ENCODE measurements at regions not wholly inside any gene's neighbourhood (a gene's known extent, or its start where the extent isn't known, plus 50 kb on each side); places are given as distances from the start of the nearest gene placed in this dataset.

GRCh38 chr15:95830281-95830680 lies 500.2 kb upstream of the NR2F2 start:
- no peak for DNase-seq (ENCODE audit: low spot score)

- no peak for DNase-seq (ENCODE audit: low spot score)
Observed at GRCh38 chr15:95832668-95833067, 497.8 kb upstream of the NR2F2 start.

GRCh38 chr15:95834028-95834804 lies 496.3 kb upstream of the NR2F2 start:
- no peak for DNase-seq (ENCODE audit: low spot score)

GRCh38 chr15:95836536-95836935 lies 494.0 kb upstream of the NR2F2 start:
- DNase-seq (ENCODE audit: low spot score) = no peak

- DNase-seq (ENCODE audit: low spot score) = no peak
Observed at GRCh38 chr15:95837341-95838004, 493.0 kb upstream of the NR2F2 start.

- peak; percentile 13 for DNase-seq (ENCODE audit: low spot score)
Observed at GRCh38 chr15:95839367-95839782, 491.1 kb upstream of the NR2F2 start.

GRCh38 chr15:95840004-95840403 lies 490.5 kb upstream of the NR2F2 start:
- no peak for DNase-seq (ENCODE audit: low spot score)

- no peak for DNase-seq (ENCODE audit: low spot score)
Observed at GRCh38 chr15:95840855-95841254, 489.6 kb upstream of the NR2F2 start.

GRCh38 chr15:95842576-95842975 lies 487.9 kb upstream of the NR2F2 start:
- no peak for DNase-seq (ENCODE audit: low spot score)

GRCh38 chr15:95843241-95843910 lies 487.1 kb upstream of the NR2F2 start:
- no peak for DNase-seq (ENCODE audit: low spot score)

GRCh38 chr15:95845862-95846515 lies 484.5 kb upstream of the NR2F2 start:
- no peak for DNase-seq (ENCODE audit: low spot score)

GRCh38 chr15:95848126-95848525 lies 482.4 kb upstream of the NR2F2 start:
- DNase-seq (ENCODE audit: low spot score) = no peak

GRCh38 chr15:95850837-95851236 lies 479.7 kb upstream of the NR2F2 start:
- no peak for DNase-seq (ENCODE audit: low spot score)

- no peak for DNase-seq (ENCODE audit: low spot score)
Observed at GRCh38 chr15:95853350-95853749, 477.1 kb upstream of the NR2F2 start.

- no peak for DNase-seq (ENCODE audit: low spot score)
Observed at GRCh38 chr15:95857124-95857757, 473.3 kb upstream of the NR2F2 start.

GRCh38 chr15:95857758-95858157 lies 472.7 kb upstream of the NR2F2 start:
- no peak for DNase-seq (ENCODE audit: low spot score)

GRCh38 chr15:95860406-95860805 lies 470.1 kb upstream of the NR2F2 start:
- no peak for DNase-seq (ENCODE audit: low spot score)

- no peak for DNase-seq (ENCODE audit: low spot score)
Observed at GRCh38 chr15:95864467-95864886, 466.0 kb upstream of the NR2F2 start.

- DNase-seq (ENCODE audit: low spot score) = no peak
Observed at GRCh38 chr15:95865330-95865739, 465.2 kb upstream of the NR2F2 start.

GRCh38 chr15:95866711-95867440 lies 463.6 kb upstream of the NR2F2 start:
- DNase-seq (ENCODE audit: low spot score) = no peak

- DNase-seq (ENCODE audit: low spot score) = no peak
Observed at GRCh38 chr15:95868450-95868849, 462.1 kb upstream of the NR2F2 start.
